HepG2 (cell line): ENCODE measurements at regions not wholly inside any gene's neighbourhood (a gene's known extent, or its start where the extent isn't known, plus 50 kb on each side); places are given as distances from the start of the nearest gene placed in this dataset.
"Not testable (repeated sequence)": the region's sequence is repeated elsewhere in the genome, so short reads cannot be mapped to it uniquely, and the experiment has no call there.

Experiments used
- ATAC-seq: fragments of 200-7000 bp; cut with Tn5 transposase; 3 replicates; pipeline ENCODE4 v1.9.1; 2020; ENCODE audit warnings: mild to moderate bottlenecking, moderate library complexity
- BruUV-seq: library from RNA; stranded (reverse); fragments of 400-500 nt; replicated peaks from 2 replicates; lab custom pipeline; 2021; lab: Mats Ljungman, UMichigan
- CTCF ChIA-PET: fragments of 300-600 bp; formaldehyde crosslinking; extraction: SDS; loops from one replicate; lab custom pipeline; 2021; ENCODE audit warnings: low total read pairs, inconsistent platforms, low intra/inter-chr PET ratio; lab: Yijun Ruan, JAX
- POLR2A ChIA-PET: fragments of 350-600 bp; sonication (Branson Sonifier 250); formaldehyde crosslinking; loops from one replicate; lab custom pipeline; 2020; ENCODE audit warnings: antibody characterized with exemption, inconsistent platforms; lab: Yijun Ruan, JAX
- DNase-seq: peaks from one replicate; pipeline ENCODE4 v3.0.0-alpha.2; 2015; ENCODE audit warnings: low spot score
- FAIRE-seq: peaks from 3 replicates; lab custom pipeline; 2011; peaks lifted over from hg19 to GRCh38; lab: Jason Lieb, UNC
- H2AFZ ChIP-seq: one replicate; pipeline ENCODE4 v1.6.1; 2011; ENCODE audit warnings: low read length, inconsistent platforms
- H3K27ac ChIP-seq: fragments of 300-600 bp; 3 replicates; pipeline ENCODE4 v1.8.0; 2011; ENCODE audit warnings: mixed run types, mild to moderate bottlenecking, mixed read lengths, low read length, inconsistent platforms; ENCODE audit not compliant: insufficient read depth; ENCODE audit errors: extremely low read length
- H3K27me3 ChIP-seq, 2 experiments: fragments of 200-600 bp in 1 of 2; 2 replicates in 1 of 2; 3 replicates in 1 of 2; pipeline versions ENCODE4 v1.6.0 to v1.8.0; 2011; ENCODE audit warnings: low read length in 2 of 2, mild to moderate bottlenecking in 2 of 2, moderate library complexity in 2 of 2, inconsistent platforms in 1 of 2; ENCODE audit not compliant: insufficient read depth in 2 of 2, control insufficient read depth in 1 of 2
- H3K36me3 ChIP-seq, 2 experiments: fragments of 200-600 bp in 1 of 2; replicated peaks in 1 of 2; 2 replicates in 1 of 2; 3 replicates in 1 of 2; pipeline versions ENCODE4 v1.5.1 to v1.8.0; 2011; ENCODE audit warnings: low read length in 2 of 2, inconsistent platforms in 1 of 2; ENCODE audit not compliant: insufficient read depth in 2 of 2, control insufficient read depth in 1 of 2
- H3K4me1 ChIP-seq: 2 replicates; pipeline ENCODE4 v1.5.1; 2012; ENCODE audit warnings: low read length, inconsistent platforms; ENCODE audit not compliant: insufficient read depth
- H3K4me2 ChIP-seq: 2 replicates; pipeline ENCODE4 v1.6.0; 2011; ENCODE audit warnings: low read depth, low read length, inconsistent platforms
- H3K4me3 ChIP-seq, 3 experiments: fragments of 200-600 bp in 1 of 3; sonication (generic), shearing (Covaris generic) in 1 of 3; replicated peaks in 1 of 3; 2 replicates each; pipeline ENCODE4 v1.5.1; 2011 to 2016; ENCODE audit warnings: low read length in 3 of 3, inconsistent platforms in 2 of 3, low read depth in 2 of 3, mild to moderate bottlenecking in 2 of 3, control low read depth in 1 of 3, mixed read lengths in 1 of 3; ENCODE audit not compliant: insufficient read depth in 1 of 3
- H3K79me2 ChIP-seq: one replicate; pipeline ENCODE4 v1.6.1; 2011; ENCODE audit warnings: low read length, inconsistent platforms; ENCODE audit not compliant: insufficient read depth
- H3K9ac ChIP-seq: 2 replicates; pipeline ENCODE4 v1.6.0; 2011; ENCODE audit warnings: mild to moderate bottlenecking, low read depth, low read length, inconsistent platforms; ENCODE audit not compliant: insufficient read depth
- H3K9me3 ChIP-seq: 2 replicates; pipeline ENCODE4 v1.5.1; 2012; ENCODE audit warnings: mild to moderate bottlenecking, low read length
- H4K20me1 ChIP-seq: 2 replicates; pipeline ENCODE4 v1.6.0; 2011; ENCODE audit warnings: inconsistent platforms, mild to moderate bottlenecking, low read length, moderate library complexity; ENCODE audit not compliant: insufficient read depth
- FOSL2 ChIP-seq: sonication (generic); formaldehyde crosslinking; IDR thresholded peaks from 2 replicates; pipeline ENCODE4 v1.4.0; 2020; ENCODE audit warnings: missing genetic modification reagents
- WGBS: methylation state at CpG from one replicate; pipeline ENCODE4 v1.1.6; 2017; ENCODE audit warnings: low lambda C conversion rate; 5-methylcytosine and 5-hydroxymethylcytosine counted together
- in situ Hi-C: cut with HindIII; loops from 2 replicates; pipeline ENCODE4 v1.10.0; 2017; ENCODE audit warnings: low pct_unique_long_range_greater_than_20kb; ENCODE audit not compliant: extremely low pct_ligation_motif_present
- intact Hi-C: fragments of 100-400 bp; cut with micrococcal nuclease; formaldehyde crosslinking; loops from one replicate; pipeline ENCODE4 v1.10.0; 2022; ENCODE audit not compliant: unreplicated experiment

DNA sequence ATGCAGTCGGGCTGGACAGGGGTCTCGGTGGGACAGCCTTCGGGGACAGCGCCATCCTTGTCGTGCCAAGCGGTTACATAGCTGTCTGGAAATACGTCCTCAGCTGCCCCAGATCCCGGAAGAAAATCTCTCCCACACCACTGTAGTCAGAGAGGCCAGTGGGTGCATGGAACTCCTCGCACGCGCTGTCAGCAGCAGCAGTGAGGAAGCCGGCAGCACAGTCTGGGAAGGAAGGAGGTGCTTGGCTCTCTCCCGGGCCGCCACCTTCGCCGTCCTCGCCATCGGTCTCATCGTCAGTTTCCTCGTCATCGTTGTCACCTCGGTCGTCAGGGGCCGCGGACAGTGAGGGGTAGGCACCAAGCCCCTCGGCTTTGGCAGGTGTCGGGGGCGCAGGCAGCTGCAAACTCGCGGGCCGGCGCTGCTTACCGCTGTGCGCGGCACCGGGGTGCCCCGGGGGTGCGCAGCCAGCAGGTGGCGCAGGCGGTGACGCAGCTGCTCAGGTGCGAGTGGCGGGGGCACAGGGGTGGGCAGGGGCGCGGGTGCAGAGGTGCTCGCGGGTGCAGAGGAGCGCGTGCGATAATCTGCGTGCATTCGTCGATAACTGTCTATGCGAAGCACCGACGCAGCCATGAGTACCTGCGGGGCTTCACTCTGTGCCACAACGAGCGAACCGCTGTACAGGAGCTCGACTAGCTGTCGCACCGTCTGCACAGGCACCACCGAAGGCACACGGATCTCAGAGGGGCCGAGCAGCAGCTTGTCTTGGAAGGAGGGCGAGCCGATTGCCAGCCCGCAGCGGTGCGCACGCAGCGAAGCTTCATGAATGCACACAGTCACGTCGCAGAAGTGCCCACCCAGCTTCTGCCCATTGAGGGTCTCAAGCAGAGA lies 89.2 kb downstream of the LIMS3 start:
- in situ Hi-C loops, H3K4me1 ChIP-seq, POLR2A ChIA-PET, DNase-seq, H3K4me2 ChIP-seq, CTCF ChIA-PET, intact Hi-C loops, BruUV-seq, H2AFZ ChIP-seq, H3K27me3 ChIP-seq, H3K9ac ChIP-seq, FAIRE-seq, H3K27ac ChIP-seq, H3K79me2 ChIP-seq, H3K9me3 ChIP-seq, H4K20me1 ChIP-seq, H3K36me3 ChIP-seq, H3K4me3 ChIP-seq: not testable (repeated sequence)
- no CpG with 5 or more reads among the region's 75 CpGs for WGBS
- ATAC-seq, result peak; percentile 96

GRCh38 chr2:109999395-109999794 lies 100.9 kb downstream of the LIMS3 start:
- H4K20me1 ChIP-seq, H3K79me2 ChIP-seq, H3K4me2 ChIP-seq, POLR2A ChIA-PET, H3K27ac ChIP-seq, CTCF ChIA-PET, in situ Hi-C loops, H3K36me3 ChIP-seq, DNase-seq, ATAC-seq, H2AFZ ChIP-seq, BruUV-seq, H3K9me3 ChIP-seq, H3K9ac ChIP-seq, H3K27me3 ChIP-seq, H3K4me1 ChIP-seq, intact Hi-C loops, FAIRE-seq, H3K4me3 ChIP-seq: not testable (repeated sequence)
- TF ChIP-seq FOSL2 (CRISPR knock-in tag), result peak; percentile 72

GRCh38 chr2:110002502-110002901 lies 104.0 kb downstream of the LIMS3 start:
- no CpG with 5 or more reads among the region's 2 CpGs for WGBS
- H3K4me1 ChIP-seq, H3K9me3 ChIP-seq, H3K9ac ChIP-seq, H2AFZ ChIP-seq, ATAC-seq, BruUV-seq, POLR2A ChIA-PET, H3K4me3 ChIP-seq, CTCF ChIA-PET, H3K27me3 ChIP-seq, in situ Hi-C loops, DNase-seq, FAIRE-seq, H4K20me1 ChIP-seq, H3K27ac ChIP-seq, H3K4me2 ChIP-seq, intact Hi-C loops, H3K36me3 ChIP-seq, H3K79me2 ChIP-seq: not testable (repeated sequence)

DNA sequence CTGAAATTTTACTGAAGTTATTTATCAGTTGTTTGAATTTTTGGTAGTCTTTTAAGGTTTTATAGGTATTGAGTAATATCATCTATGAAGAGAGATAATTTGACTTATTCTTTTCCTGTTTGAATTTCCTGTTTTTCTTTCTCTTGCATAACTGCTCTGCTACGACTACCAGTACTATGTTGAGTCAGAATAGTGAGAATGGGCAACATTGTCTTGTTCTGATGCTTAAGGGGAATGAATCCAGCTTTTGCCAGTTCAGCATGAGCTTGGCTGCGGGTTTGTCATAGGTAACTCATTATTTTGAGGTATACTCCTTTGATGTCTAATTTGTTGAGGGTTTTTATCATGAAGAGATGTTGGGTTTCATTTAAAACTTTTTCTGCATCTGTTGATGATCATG lies 102.2 kb downstream of the MALL start:
- intact Hi-C loops, H3K79me2 ChIP-seq, H3K4me3 ChIP-seq, DNase-seq, FAIRE-seq, H3K27ac ChIP-seq, H3K4me2 ChIP-seq, H4K20me1 ChIP-seq, CTCF ChIA-PET, in situ Hi-C loops, H3K4me1 ChIP-seq, H3K27me3 ChIP-seq, H3K9me3 ChIP-seq, H3K36me3 ChIP-seq, POLR2A ChIA-PET, ATAC-seq, BruUV-seq, H2AFZ ChIP-seq, H3K9ac ChIP-seq: not testable (repeated sequence)
- WGBS, result no CpG with 5 or more reads among the region's 2 CpGs
